ENCODE measurements at regions not wholly inside any gene's neighbourhood (a gene's known extent, or its start where the extent isn't known, plus 50 kb on each side); places are given as distances from the start of the nearest gene placed in this dataset.

- no peak for TF ChIP-seq CTCF (conservative IDR thresholded peaks at IDR 0.05; ENCODE audit: low read depth, low read length)
- TF ChIP-seq EZH2phosphoT487 (IDR thresholded peaks at IDR 0.05; ENCODE audit: borderline replicate concordance, low read length), result no peak
Measured at GRCh38 chr3:22835041-22835440, 368.1 kb upstream of the UBE2E2 start.
